Karpas-422 (cell line): ENCODE measurements at regions not wholly inside any gene's neighbourhood (a gene's known extent, or its start where the extent isn't known, plus 50 kb on each side); places are given as distances from the start of the nearest gene placed in this dataset.

Source experiments
- DNase-seq: peaks from one replicate; pipeline ENCODE4 v3.0.0-alpha.2; 2015
- H2AFZ ChIP-seq: fragments of 200-600 bp; sonication (generic); 2 replicates; pipeline ENCODE4 v1.6.1; 2014; ENCODE audit warnings: antibody characterized with exemption, low read length, mixed read lengths
- H3K27ac ChIP-seq: fragments of 200-600 bp; sonication (generic); 2 replicates; pipeline ENCODE4 v1.5.1; 2014; ENCODE audit warnings: mild to moderate bottlenecking, low read length, moderate library complexity
- H3K27me3 ChIP-seq: fragments of 200-600 bp; sonication (generic); 2 replicates; pipeline ENCODE4 v1.6.1; 2014; ENCODE audit warnings: low read length, mixed read lengths
- H3K36me3 ChIP-seq: fragments of 200-600 bp; sonication (generic); 2 replicates; pipeline ENCODE4 v1.6.1; 2014; ENCODE audit warnings: low read length, mixed read lengths; ENCODE audit not compliant: insufficient read depth
- H3K4me1 ChIP-seq: fragments of 200-600 bp; sonication (generic); 2 replicates; pipeline ENCODE4 v1.6.1; 2014; ENCODE audit warnings: mild to moderate bottlenecking, low read length, mixed read lengths
- H3K4me2 ChIP-seq: fragments of 200-600 bp; sonication (generic); 2 replicates; pipeline ENCODE4 v1.6.1; 2014; ENCODE audit warnings: low read length, low read depth, mild to moderate bottlenecking; ENCODE audit not compliant: poor library complexity, severe bottlenecking
- H3K4me3 ChIP-seq: fragments of 200-600 bp; sonication (generic); 2 replicates; pipeline ENCODE4 v1.5.1; 2014; ENCODE audit warnings: mild to moderate bottlenecking, antibody characterized with exemption, low read length, mixed read lengths
- H3K79me2 ChIP-seq: fragments of 200-600 bp; sonication (generic); 2 replicates; pipeline ENCODE4 v1.6.1; 2014; ENCODE audit warnings: mild to moderate bottlenecking, low read length, mixed read lengths
- H3K9ac ChIP-seq: fragments of 200-600 bp; sonication (generic); 2 replicates; pipeline ENCODE4 v1.6.0; 2014; ENCODE audit warnings: low read length
- H3K9me2 ChIP-seq: fragments of 200-600 bp; sonication (generic), shearing (Covaris generic); replicated peaks from 2 replicates; pipeline ENCODE4 v1.6.0; 2014; ENCODE audit warnings: mild to moderate bottlenecking, low read length, moderate library complexity; ENCODE audit not compliant: insufficient read depth
- H3K9me3 ChIP-seq: fragments of 300-700, 200-600 bp; sonication (generic); 2 replicates; pipeline ENCODE4 v1.6.1; 2014; ENCODE audit warnings: low read length, mixed read lengths
- H4K20me1 ChIP-seq: fragments of 200-600 bp; sonication (generic); 2 replicates; pipeline ENCODE4 v1.6.1; 2014; ENCODE audit warnings: mild to moderate bottlenecking, antibody characterized with exemption, low read length, low read depth; ENCODE audit not compliant: insufficient read depth

GRCh38 chr4:120636120-120636630 lies 286.4 kb downstream of the PRDM5 start:
- H2AFZ ChIP-seq = no peak overlapping the region
- no peaks in the 10 kb centered on the region for H3K9me3 ChIP-seq
- H3K27me3 ChIP-seq = no peaks in the 10 kb centered on the region
- H4K20me1 ChIP-seq = no peaks in the 10 kb centered on the region
- no peak overlapping the region for H3K9ac ChIP-seq
- H3K36me3 ChIP-seq = no peaks in the 10 kb centered on the region
- H3K4me1 ChIP-seq = no peaks in the 10 kb centered on the region
- H3K4me3 ChIP-seq = no peak overlapping the region
- H3K27ac ChIP-seq = no peak overlapping the region
- H3K79me2 ChIP-seq = no peaks in the 10 kb centered on the region
- no peak overlapping the region for H3K4me2 ChIP-seq
- DNase-seq = no peak
- no peaks in the 10 kb centered on the region for H3K9me2 ChIP-seq

- Histone ChIP-seq H3K9me3 (no peaks in the 10 kb centered on the region), H3K27me3 (no peaks in the 10 kb centered on the region), H4K20me1 (no peaks in the 10 kb centered on the region), H3K79me2 (no peaks in the 10 kb centered on the region), H3K4me1 (no peaks in the 10 kb centered on the region), H3K9me2 (no peaks in the 10 kb centered on the region), H3K4me3 (no peak overlapping the region), H3K9ac (no peak overlapping the region), H3K36me3 (no peaks in the 10 kb centered on the region), H2AFZ (no peak overlapping the region), H3K27ac (no peak overlapping the region), H3K4me2 (no peak overlapping the region)
- no peak for DNase-seq
Observed at GRCh38 chr4:120633810-120634209, 288.7 kb downstream of the PRDM5 start.

GRCh38 chr4:120630427-120630826 lies 292.1 kb downstream of the PRDM5 start:
- Histone ChIP-seq H3K4me3 (no peak overlapping the region), H3K9ac (no peak overlapping the region), H3K9me3 (no peaks in the 10 kb centered on the region), H3K4me2 (no peak overlapping the region), H3K27me3 (no peaks in the 10 kb centered on the region), H3K27ac (no peak overlapping the region), H2AFZ (no peak overlapping the region), H3K79me2 (no peaks in the 10 kb centered on the region), H3K4me1 (no peaks in the 10 kb centered on the region), H4K20me1 (no peaks in the 10 kb centered on the region), H3K9me2 (no peaks in the 10 kb centered on the region), H3K36me3 (no peaks in the 10 kb centered on the region)
- DNase-seq = no peak

- Histone ChIP-seq H3K79me2 (no peaks in the 10 kb centered on the region), H3K9ac (no peak overlapping the region), H3K9me2 (no peaks in the 10 kb centered on the region), H3K4me2 (no peak overlapping the region), H4K20me1 (no peaks in the 10 kb centered on the region), H2AFZ (no peak overlapping the region), H3K27ac (no peak overlapping the region), H3K36me3 (no peaks in the 10 kb centered on the region), H3K27me3 (no peaks in the 10 kb centered on the region), H3K9me3 (no peaks in the 10 kb centered on the region), H3K4me3 (no peak overlapping the region), H3K4me1 (no peaks in the 10 kb centered on the region)
- no peak for DNase-seq
Observed at GRCh38 chr4:120629546-120630108, 292.9 kb downstream of the PRDM5 start.

- H3K9me2 ChIP-seq = no peaks in the 10 kb centered on the region
- H4K20me1 ChIP-seq = no peaks in the 10 kb centered on the region
- no peak overlapping the region for H3K9ac ChIP-seq
- H3K4me2 ChIP-seq = no peak overlapping the region
- H3K27me3 ChIP-seq = no peaks in the 10 kb centered on the region
- no peak overlapping the region for H3K27ac ChIP-seq
- H3K9me3 ChIP-seq = no peaks in the 10 kb centered on the region
- no peak overlapping the region for H2AFZ ChIP-seq
- H3K4me1 ChIP-seq = no peaks in the 10 kb centered on the region
- no peak overlapping the region for H3K4me3 ChIP-seq
- no peak for DNase-seq
- H3K79me2 ChIP-seq = no peaks in the 10 kb centered on the region
- H3K36me3 ChIP-seq = no peaks in the 10 kb centered on the region
Observed at GRCh38 chr4:120622601-120623000, 299.9 kb downstream of the PRDM5 start.

GRCh38 chr4:120617171-120617570 lies 305.4 kb downstream of the PRDM5 start:
- H3K27ac ChIP-seq = no peak overlapping the region
- no peaks in the 10 kb centered on the region for H3K9me3 ChIP-seq
- no peaks in the 10 kb centered on the region for H4K20me1 ChIP-seq
- DNase-seq = no peak
- H3K9me2 ChIP-seq = no peaks in the 10 kb centered on the region
- no peak overlapping the region for H3K4me2 ChIP-seq
- no peaks in the 10 kb centered on the region for H3K36me3 ChIP-seq
- H3K4me3 ChIP-seq = no peak overlapping the region
- no peak overlapping the region for H3K9ac ChIP-seq
- H3K27me3 ChIP-seq = no peaks in the 10 kb centered on the region
- H3K79me2 ChIP-seq = no peaks in the 10 kb centered on the region
- no peak overlapping the region for H2AFZ ChIP-seq
- H3K4me1 ChIP-seq = no peaks in the 10 kb centered on the region

GRCh38 chr4:120616041-120616440 lies 306.5 kb downstream of the PRDM5 start:
- Histone ChIP-seq H4K20me1 (no peaks in the 10 kb centered on the region), H3K4me3 (no peak overlapping the region), H3K9me3 (no peaks in the 10 kb centered on the region), H3K36me3 (no peaks in the 10 kb centered on the region), H3K27me3 (no peaks in the 10 kb centered on the region), H3K4me1 (no peaks in the 10 kb centered on the region), H2AFZ (no peak overlapping the region), H3K9me2 (no peaks in the 10 kb centered on the region), H3K27ac (no peak overlapping the region), H3K79me2 (no peaks in the 10 kb centered on the region), H3K9ac (no peak overlapping the region), H3K4me2 (no peak overlapping the region)
- DNase-seq = no peak

- Histone ChIP-seq H4K20me1 (no peaks in the 10 kb centered on the region), H3K4me3 (no peak overlapping the region), H3K9me3 (no peaks in the 10 kb centered on the region), H3K4me1 (no peaks in the 10 kb centered on the region), H3K36me3 (no peaks in the 10 kb centered on the region), H3K79me2 (no peaks in the 10 kb centered on the region), H3K4me2 (no peak overlapping the region), H3K27ac (no peak overlapping the region), H3K9ac (no peak overlapping the region), H3K27me3 (no peaks in the 10 kb centered on the region), H3K9me2 (no peaks in the 10 kb centered on the region), H2AFZ (no peak overlapping the region)
- no peak for DNase-seq
Observed at GRCh38 chr4:120613778-120614177, 308.7 kb downstream of the PRDM5 start.

- Histone ChIP-seq H3K9me3 (no peaks in the 10 kb centered on the region), H3K4me1 (no peaks in the 10 kb centered on the region), H3K4me2 (no peak overlapping the region), H3K9ac (no peak overlapping the region), H3K9me2 (no peaks in the 10 kb centered on the region), H2AFZ (no peak overlapping the region), H3K79me2 (no peaks in the 10 kb centered on the region), H4K20me1 (no peaks in the 10 kb centered on the region), H3K27ac (no peak overlapping the region), H3K27me3 (no peaks in the 10 kb centered on the region), H3K36me3 (no peaks in the 10 kb centered on the region), H3K4me3 (no peak overlapping the region)
- no peak for DNase-seq
Observed at GRCh38 chr4:120611092-120611491, 311.4 kb downstream of the PRDM5 start.
